ENCODE measurements at regions not wholly inside any gene's neighbourhood (a gene's known extent, or its start where the extent isn't known, plus 50 kb on each side); places are given as distances from the start of the nearest gene placed in this dataset.

DNA sequence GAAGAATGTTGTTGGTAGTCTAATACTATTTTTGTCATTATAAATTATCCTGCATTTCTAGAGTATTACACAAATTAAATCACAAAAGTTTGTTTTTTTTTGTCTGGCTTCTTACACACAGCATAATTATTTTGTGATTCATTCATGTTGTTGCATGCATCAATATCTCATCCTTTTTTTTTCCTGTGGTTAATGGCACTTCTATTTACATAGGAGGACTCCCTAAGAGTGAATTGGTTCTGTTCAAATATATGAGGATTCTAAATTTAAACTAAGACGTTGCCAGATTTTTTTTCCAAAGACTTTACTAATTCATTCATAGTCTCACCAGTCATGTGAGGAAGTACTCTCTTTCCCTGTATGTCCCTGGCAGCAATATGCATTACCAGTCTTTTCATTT lies 303.3 kb downstream of the GPR37 start:
- TF ChIP-seq POLR2A (IDR thresholded peaks at IDR 0.05), result no peak
- no peak for TF ChIP-seq CTCF (IDR thresholded peaks at IDR 0.05)

Data from ovary (tissue), 3 donors.